ENCODE measurements at regions not wholly inside any gene's neighbourhood (a gene's known extent, or its start where the extent isn't known, plus 50 kb on each side); places are given as distances from the start of the nearest gene placed in this dataset.
A peak's percentile ranks its signal among the peaks of the same experiment; 100 is the strongest.

DNA sequence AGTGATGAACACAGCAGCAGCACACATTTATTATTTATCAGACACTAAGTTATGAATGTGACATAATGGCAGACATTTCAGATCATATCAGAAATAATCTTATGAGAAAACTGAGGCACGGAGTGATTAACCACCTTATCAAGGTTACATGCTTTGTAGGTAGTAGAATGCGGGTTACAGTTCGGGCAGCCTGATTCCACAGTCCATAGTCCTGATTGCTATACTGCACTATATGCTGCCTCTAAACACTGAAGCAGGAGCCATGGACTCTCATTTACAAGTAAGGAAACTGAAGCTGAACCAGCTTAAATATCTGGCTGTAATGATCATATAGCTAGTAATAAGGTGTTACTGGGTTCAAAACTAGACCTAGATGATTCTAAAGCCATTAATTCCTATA is 291.3 kb upstream of the ADAMTSL1 start:
- no peak for DNase-seq
- in situ Hi-C loops (cut with MboI; ENCODE audit: low pct_unique_long_range_greater_than_20kb, low sequenced_read_pairs), result no loop called here

DNA sequence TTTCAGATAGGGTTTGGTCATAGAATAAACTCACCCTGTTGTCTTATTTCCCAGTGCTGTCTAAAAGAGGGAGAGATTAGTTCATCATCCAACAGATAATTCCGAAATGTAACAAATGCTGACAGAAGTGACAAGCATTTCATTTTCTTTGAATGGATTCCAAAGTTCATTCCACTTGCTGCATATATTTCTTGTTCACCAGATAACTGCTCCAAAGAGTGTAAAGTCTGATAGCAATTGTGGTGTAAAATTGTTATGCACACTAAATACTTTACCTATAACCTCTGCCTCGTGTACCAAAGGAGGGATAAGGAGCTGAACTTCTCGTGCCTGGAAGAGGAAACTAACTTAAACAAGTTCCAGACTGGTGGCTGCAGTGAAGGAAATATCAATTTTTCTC is 290.0 kb upstream of the ADAMTSL1 start:
- DNase-seq, result no peak

DNA sequence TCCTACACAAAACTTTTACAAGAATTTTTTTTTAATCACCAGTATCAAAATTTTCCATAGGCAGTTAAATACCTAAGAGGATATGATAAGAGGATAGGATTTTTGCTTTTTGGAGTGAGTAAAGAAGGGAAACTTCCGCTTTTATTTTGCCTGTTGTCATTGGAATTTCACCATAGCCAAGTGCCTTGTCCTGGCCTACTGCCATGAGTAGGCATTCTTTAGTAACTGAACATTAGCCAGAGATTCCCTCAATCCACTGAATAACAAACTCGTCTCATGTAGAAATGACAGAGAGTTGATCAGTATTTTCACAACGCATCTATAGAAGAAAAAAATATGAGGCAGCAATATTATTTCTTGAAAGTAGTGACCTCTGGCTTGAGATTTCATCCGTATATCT is 289.6 kb upstream of the ADAMTSL1 start:
- no peak for DNase-seq
- in situ Hi-C loops (cut with MboI; ENCODE audit: low pct_unique_long_range_greater_than_20kb, low sequenced_read_pairs), result no loop called here

More for the DNA sequence above, 290.0 kb upstream of the ADAMTSL1 start:
- in situ Hi-C loops (cut with MboI; ENCODE audit: low pct_unique_long_range_greater_than_20kb, low sequenced_read_pairs), result no loop called here

DNA sequence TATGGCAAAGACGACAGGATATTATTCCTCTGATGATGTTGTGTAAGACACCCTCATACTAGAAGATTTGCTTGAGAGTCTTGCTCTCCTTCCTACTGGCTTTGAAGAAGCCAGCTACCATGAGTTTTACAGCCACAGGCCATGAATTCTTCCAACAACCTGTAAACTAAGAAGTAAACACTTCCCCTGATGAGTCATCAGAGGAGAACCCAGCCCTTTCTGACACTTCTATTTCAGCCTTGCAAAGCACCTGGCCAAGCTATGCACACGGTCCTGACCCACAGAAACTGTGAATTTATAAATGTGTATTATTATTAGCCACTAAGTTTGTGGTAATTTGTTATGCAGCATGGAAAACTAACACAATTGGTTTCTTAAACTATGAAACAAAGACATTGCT is 288.8 kb upstream of the ADAMTSL1 start:
- in situ Hi-C loops (cut with MboI; ENCODE audit: low pct_unique_long_range_greater_than_20kb, low sequenced_read_pairs), result no loop called here
- no peak for DNase-seq

DNA sequence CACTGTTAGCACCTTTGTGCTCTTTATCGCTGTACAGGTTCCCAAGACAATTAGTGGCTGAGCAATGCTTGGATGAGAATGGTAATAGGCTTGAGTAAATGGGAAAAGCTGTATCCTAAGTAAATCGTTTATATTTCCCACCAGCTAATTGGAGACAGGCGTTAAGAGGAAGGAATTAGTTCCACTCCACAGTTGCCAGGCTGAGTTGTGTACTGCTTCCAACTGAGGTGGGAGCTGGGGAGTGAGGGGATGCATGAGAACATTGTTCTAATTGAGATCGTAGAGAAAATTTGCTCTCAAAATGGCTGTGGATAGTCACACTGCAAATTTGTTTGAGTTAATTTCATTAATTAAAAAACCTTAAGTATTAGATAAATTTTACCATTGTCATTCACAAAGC is 285.0 kb upstream of the ADAMTSL1 start:
- no peak for DNase-seq
- in situ Hi-C loops (cut with MboI; ENCODE audit: low pct_unique_long_range_greater_than_20kb, low sequenced_read_pairs), result no loop called here

DNA sequence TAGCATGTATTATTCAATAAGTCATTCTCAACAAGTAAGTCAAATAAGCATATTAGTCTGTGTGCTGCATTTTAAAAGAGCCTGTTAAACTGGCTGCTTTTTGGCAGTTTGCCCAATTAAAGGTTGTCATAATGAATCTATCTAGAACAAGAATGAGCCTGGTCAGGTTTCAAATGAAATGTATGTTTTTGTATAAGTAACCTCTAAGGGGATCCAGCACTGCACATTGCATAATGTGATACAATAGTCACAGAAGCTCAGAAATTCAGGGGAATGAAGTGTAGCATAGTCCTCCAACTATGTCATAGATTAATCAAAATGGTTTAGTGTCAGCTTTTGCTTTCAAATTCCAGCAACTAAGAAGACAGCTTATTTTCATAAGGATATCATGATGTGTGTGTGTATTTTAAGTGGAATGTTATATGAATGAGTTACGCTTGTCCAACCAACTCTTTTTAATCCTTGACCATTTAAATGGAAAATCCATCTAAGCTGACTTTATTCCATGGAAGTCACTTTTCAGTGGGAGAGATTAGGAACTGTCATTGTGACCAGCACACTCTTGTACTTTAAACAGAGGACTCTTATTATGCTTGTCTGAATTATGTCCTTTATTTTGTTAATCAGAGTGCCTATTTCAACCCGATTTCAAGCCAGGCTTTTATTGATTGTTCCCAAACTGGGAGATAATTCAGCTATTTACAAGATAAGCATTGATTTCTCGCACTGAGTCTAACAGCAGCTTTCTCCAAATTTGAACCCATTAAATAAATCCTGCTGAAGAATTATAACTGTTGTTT is 283.9 kb upstream of the ADAMTSL1 start:
- no peak for DNase-seq
- in situ Hi-C loops (cut with MboI; ENCODE audit: low pct_unique_long_range_greater_than_20kb, low sequenced_read_pairs), result no loop called here

DNA sequence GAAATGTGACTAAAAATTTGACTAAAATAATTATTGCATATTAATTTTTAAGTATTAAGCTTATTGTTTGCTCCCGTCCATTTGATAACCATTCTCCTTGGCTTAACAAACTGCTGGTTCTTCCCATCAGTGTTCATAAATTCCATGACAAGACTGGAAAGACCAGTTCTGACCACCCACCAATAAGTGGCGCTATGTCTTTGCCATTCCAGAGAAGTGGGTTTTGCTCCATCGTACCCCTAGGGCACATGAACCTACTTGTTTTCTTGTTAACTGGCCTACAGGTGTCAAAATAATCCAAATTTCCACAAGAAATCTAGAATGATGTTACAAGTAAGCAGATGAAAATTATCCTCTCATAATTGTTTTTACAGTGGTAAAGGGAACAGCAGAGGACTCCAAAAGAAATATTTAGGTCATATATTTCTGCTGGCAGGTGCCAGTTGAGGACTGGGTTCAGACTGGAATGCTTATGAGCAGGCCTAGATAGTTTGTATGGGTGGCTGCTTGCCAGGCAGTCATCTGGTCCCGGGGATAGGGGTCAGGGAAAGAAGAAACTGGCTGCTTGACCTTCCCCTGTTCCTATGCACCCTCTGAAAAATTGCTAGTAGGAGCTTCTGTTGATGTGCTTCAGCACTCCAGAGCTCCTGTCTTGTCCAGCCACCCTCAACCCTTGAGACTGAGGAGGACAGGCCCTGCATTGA is 283.1 kb upstream of the ADAMTSL1 start:
- in situ Hi-C loops (cut with MboI; ENCODE audit: low pct_unique_long_range_greater_than_20kb, low sequenced_read_pairs), result no loop called here
- no peak for DNase-seq

DNA sequence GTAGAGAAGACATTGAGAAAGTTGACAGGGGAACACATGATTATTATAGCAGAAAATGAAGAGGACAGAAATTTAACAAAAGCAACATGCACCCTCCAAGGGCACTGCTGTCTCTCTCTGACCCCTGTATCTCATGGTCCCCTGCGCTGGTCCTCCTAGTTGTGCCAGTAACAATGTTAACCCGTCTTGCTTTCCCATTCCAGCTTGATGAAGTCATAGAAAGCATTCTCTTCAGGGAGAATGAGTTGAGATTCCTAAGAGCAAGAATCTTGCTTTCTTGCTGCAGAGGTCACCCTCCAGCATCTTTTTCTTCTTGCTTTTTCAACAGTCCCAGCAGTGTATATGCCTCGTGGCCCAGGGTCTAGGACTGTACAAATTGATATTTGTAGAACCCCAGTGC is 279.6 kb upstream of the ADAMTSL1 start:
- in situ Hi-C loops (cut with MboI; ENCODE audit: low pct_unique_long_range_greater_than_20kb, low sequenced_read_pairs), result no loop called here
- no peak for DNase-seq

DNA sequence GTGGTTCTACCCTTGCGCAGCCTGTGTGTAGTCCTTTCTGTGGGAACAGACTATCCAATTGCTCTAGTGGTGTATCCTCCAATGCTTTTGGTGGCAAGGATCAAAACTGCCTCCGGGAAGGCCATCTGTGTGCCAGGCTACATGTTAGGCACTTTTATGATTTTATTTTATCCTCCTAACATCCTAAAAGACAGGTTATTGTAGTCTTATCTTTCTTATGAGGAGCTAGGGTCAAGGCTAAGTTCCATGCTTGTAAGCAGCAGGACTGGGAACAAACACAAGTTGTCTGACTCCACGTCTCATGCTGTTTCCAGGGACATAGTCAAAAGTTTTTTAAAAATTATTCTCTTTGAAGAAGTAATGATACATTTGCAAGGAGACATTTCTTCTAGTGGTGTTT is 278.7 kb upstream of the ADAMTSL1 start:
- DNase-seq, result no peak
- in situ Hi-C loops (cut with MboI; ENCODE audit: low pct_unique_long_range_greater_than_20kb, low sequenced_read_pairs), result no loop called here

DNA sequence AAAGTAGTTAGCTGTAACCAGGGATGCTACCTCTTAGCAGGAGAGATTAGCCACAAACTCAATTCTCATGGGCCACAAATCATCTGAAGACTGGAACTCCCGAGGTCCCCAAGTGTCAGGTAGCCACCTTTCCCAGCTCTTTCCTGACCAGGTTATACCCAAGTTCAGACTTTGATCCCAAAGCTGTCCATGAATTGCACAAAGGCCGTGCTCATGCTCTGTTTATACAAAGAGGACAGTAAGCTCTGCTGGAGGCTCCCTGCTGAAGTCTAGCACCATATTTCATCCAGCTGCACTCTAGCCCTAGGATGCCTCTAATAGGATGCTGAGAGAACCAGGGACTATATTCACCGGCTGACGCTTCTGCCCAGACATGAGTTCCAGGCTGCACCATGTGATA is 271.0 kb upstream of the ADAMTSL1 start:
- in situ Hi-C loops (cut with MboI; ENCODE audit: low pct_unique_long_range_greater_than_20kb, low sequenced_read_pairs), result loop anchor here (25.0 kb wide), 1 partner anchor 391 kb away; no protein-coding TSS in a partner anchor
- no peak for DNase-seq

DNA sequence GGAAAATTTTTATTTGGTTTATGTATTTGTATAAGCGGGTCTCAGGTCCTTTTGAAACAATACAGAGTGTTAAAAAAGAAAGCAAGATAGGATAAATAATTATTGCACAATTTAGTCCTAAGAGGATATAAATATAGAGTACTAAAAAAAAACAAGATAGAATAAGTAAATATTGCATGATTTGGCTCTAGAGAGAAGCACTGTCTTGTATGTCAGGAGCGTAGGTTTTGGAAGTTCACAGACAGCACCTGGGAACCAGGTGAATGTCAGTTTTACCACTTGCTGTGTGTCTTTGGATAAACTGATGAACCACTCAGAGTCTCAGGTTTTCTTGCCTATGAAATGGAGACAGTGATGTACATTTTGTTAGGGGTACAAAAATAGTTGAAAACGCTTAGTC is 266.2 kb upstream of the ADAMTSL1 start:
- in situ Hi-C loops (cut with MboI; ENCODE audit: low pct_unique_long_range_greater_than_20kb, low sequenced_read_pairs), result loop anchor here (25.0 kb wide), 1 partner anchor 395 kb away; no protein-coding TSS in a partner anchor
- DNase-seq, result no peak

DNA sequence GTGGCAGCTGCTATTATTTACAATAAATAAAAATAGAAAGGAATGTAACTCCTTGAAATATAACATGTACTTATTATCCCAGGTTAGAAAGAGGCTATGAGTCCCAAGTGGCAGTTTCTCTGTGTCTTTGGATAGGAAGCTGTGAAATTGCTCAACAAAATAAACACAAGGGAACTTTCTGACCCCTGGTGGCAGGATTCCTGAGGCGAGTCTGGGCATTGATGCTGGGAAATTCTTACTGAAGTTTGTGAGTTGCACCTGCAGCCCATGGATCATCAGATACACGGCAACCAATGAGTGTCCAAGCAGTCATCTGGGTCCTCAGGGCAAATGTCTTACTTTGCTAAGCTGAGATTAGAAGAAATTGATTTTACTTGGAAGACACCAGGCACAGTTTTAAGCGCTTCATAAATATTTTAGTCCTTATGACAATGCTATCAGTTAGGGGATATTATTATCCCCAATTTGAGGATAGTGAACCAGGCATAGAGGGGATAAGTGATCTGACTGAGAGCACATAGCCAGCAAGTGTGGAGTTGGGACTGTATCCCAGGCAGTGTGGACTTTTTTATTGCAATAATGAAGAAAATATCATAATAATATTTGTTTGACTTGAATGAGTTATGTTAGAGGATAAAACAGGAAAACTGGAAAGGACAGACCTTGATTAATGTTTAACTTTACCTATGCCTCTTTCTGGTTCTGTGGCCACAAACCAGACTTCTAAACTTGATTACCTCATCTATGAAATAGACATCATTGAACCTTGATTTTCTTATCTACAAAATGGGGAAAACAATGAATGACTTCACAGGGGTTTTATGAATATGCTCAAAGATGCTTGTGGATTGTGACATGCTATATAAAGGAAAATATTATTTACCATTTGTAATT is 265.5 kb upstream of the ADAMTSL1 start:
- DNase-seq, result peak; percentile 16
- in situ Hi-C loops (cut with MboI; ENCODE audit: low pct_unique_long_range_greater_than_20kb, low sequenced_read_pairs), result loop anchor here (25.0 kb wide), 1 partner anchor 396 kb away; no protein-coding TSS in a partner anchor

DNA sequence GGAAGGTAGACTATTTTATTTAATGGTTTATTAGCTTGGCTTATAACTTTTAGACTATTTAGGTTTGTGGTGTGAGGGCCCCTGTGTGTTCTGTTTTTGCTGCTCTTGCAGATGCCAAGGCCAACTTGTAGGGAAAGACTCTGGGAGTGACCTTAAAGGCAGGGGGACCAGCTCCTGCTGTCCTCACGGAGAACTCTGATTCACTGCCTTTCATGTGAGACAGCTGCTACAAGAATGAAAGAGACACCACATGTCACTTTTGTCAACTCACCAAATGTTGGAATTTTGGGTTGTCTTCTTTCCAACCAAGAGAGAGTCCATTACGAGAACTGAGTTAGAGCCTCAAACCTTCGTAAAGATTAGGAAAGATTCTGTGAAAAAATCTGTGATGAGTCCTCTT is 258.3 kb upstream of the ADAMTSL1 start:
- DNase-seq, result no peak

DNA sequence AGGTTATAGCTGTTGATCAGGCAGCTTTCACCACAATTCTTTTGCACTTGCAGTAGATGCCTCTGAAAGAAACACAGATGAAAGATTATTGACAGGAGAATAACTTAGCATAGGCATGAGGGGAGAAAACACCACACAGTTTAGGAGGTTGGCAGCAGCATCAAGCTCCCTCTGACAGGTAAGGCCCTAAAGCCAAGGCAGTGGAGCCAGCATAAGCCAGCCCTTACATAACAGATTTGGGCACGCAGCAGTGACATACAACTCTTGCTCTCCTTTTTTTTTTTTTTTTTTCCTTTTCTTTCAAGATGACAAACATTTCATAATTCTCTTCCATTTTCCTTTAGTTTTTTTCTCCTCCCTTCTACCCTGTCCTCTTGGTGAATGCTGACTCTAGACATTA is 257.6 kb upstream of the ADAMTSL1 start:
- DNase-seq, result no peak
- in situ Hi-C loops (cut with MboI; ENCODE audit: low pct_unique_long_range_greater_than_20kb, low sequenced_read_pairs), result loop anchor here (25.0 kb wide), 1 partner anchor 404 kb away; no protein-coding TSS in a partner anchor

More for the DNA sequence above, 258.3 kb upstream of the ADAMTSL1 start:
- in situ Hi-C loops (cut with MboI; ENCODE audit: low pct_unique_long_range_greater_than_20kb, low sequenced_read_pairs), result loop anchor here (25.0 kb wide), 1 partner anchor 403 kb away; no protein-coding TSS in a partner anchor

DNA sequence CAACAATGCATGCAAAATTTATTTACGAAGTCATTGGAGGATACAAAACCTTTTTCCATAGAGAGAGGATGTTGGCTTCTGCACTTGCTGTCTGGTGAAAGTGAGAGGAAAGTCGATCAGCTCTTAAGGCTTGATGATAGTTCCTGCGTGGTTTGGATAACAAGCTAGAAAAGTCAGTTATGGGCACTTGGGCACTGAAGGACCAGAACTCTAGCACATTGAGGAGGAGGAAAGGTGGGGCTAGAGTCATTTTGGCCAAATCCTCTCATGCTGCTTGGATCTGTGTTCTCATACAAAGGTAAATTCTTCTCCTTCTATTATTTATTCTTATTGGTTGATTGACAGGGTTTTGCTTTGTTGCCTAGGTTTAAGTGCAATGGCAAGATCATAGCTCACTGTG is 245.9 kb upstream of the ADAMTSL1 start:
- in situ Hi-C loops (cut with MboI; ENCODE audit: low pct_unique_long_range_greater_than_20kb, low sequenced_read_pairs), result no loop called here
- no peak for DNase-seq

DNA sequence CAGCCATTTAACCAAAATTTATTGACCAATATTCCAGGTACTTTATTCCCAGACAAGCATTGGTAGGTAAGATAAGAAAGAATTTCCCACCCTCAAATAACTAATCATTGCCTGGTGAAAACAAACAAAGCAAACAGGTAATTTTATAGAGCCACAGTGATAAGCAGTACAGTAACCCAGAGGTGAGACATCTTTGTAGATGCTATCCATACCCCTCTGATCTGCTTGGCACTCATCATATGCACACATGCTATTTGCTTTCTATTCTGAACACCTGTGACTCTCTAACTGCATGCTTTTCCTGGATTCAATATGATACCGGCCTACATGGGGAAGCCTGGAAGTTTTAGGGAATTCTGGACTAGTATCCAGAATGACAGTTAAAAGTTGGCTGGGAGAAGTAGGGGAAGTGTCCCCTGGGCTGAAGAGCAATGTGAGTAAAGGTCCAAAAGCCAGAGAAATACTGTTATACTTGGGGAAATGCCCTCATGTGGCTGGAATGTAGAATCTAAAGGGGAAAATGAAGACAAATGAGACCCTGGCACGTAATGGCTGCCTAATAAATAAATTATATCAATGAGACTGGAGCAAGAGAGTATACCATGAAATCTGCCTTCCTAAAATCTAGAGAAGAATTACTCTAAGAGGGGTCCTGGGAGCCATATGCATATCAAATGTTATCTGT is 243.8 kb upstream of the ADAMTSL1 start:
- in situ Hi-C loops (cut with MboI; ENCODE audit: low pct_unique_long_range_greater_than_20kb, low sequenced_read_pairs), result no loop called here
- DNase-seq, result no peak

DNA sequence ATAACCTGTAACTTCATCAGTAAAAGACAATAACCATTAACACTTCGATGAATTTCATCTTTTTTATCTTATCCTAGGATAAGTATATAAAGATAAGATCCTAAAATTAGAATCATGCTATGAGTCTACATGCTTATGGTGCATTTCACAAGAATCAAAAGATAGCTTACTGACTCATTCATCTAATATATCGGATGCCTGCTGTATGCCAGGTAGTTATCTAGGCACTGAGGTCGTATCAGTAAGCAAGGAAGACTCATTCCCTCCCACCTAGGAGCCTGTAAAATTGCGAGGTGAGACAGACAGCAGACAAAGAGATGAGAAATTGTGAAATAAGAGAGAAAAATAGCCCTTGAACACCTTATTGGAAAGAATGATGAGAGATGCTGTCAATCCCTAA is 240.6 kb upstream of the ADAMTSL1 start:
- no peak for DNase-seq
- in situ Hi-C loops (cut with MboI; ENCODE audit: low pct_unique_long_range_greater_than_20kb, low sequenced_read_pairs), result no loop called here

DNA sequence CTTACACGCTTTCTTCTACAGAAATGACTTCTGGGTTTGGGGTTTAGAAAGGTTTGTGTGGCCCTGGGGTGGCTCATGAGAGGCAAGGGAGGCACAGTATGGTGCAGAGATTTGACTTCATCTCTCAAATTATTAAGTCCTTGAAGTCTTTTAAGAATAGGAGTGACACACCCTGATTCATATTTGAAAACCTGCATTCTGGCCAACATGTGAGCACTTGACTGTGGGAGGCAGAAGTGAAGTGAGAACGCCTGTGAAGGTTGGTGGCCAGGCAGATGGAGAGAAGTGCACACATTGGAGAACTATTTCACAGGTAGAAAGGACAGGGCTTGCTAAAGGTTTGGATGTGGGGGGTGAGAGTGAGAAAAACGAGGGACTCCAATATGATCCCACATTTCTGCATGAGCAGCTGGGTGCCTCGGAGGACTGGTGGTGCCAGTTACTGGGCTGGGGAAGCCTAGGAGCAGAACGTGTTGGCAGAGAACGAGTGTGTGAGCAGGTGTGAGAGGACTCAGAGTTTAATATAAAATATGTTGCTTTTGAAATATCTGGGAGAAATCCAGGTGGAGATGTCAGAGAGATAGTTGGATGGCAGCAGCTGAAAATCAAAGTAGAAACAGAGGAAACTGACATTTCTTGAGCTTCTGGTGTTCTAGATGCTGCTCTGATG is 240.0 kb upstream of the ADAMTSL1 start:
- DNase-seq, result no peak
- in situ Hi-C loops (cut with MboI; ENCODE audit: low pct_unique_long_range_greater_than_20kb, low sequenced_read_pairs), result no loop called here
